ENCODE measurements at regions not wholly inside any gene's neighbourhood (a gene's known extent, or its start where the extent isn't known, plus 50 kb on each side); places are given as distances from the start of the nearest gene placed in this dataset.

- Histone ChIP-seq H3K4me1 (ENCODE audit: low read length) (no peaks in the 10 kb centered on the region), H4K20me1 (ENCODE audit: insufficient read depth, low read length) (no peaks in the 10 kb centered on the region), H3K27me3 (replicated peaks; ENCODE audit: insufficient read depth, low read length) (no peaks in the 10 kb centered on the region), H3K9ac (ENCODE audit: low read length) (no peak overlapping the region), H3F3A (ENCODE audit: insufficient read depth, low read length) (no peaks in the 10 kb centered on the region), H3K9me3 (replicated peaks; ENCODE audit: insufficient read depth, low read length) (no peaks in the 10 kb centered on the region), H3K9me2 (replicated peaks; ENCODE audit: insufficient read depth, low read length) (no peaks in the 10 kb centered on the region), H3K36me3 (replicated peaks; ENCODE audit: insufficient read depth, low read length) (no peaks in the 10 kb centered on the region), H3K27ac (ENCODE audit: low read length) (no peak overlapping the region), H3K79me2 (ENCODE audit: low read length) (no peaks in the 10 kb centered on the region), H2AFZ (ENCODE audit: low read length) (no peak overlapping the region), H3K4me3 (ENCODE audit: low read length) (no peak overlapping the region), H3K4me2 (ENCODE audit: low read depth, low read length) (no peak overlapping the region)
- no peak for TF ChIP-seq CTCF (IDR thresholded peaks at IDR 0.05; ENCODE audit: low read length)
- TF ChIP-seq EZH2phosphoT487 (IDR thresholded peaks at IDR 0.05; ENCODE audit: low read length): no peak
- no peak for TF ChIP-seq EZH2 (optimal IDR thresholded peaks at IDR 0.05; ENCODE audit: low read depth, low read length)
- DNase-seq: no peak
Observed at GRCh38 chr1:222105393-222105737, 363.5 kb upstream of the DUSP10 start.

- no peak overlapping the region for H3K27ac ChIP-seq (ENCODE audit: low read length)
- H3K9me3 ChIP-seq (replicated peaks; ENCODE audit: insufficient read depth, low read length): no peaks in the 10 kb centered on the region
- H3K27me3 ChIP-seq (replicated peaks; ENCODE audit: insufficient read depth, low read length): no peaks in the 10 kb centered on the region
- no peaks in the 10 kb centered on the region for H4K20me1 ChIP-seq (ENCODE audit: insufficient read depth, low read length)
- no peak overlapping the region for H3K9ac ChIP-seq (ENCODE audit: low read length)
- H3K79me2 ChIP-seq (ENCODE audit: low read length): no peaks in the 10 kb centered on the region
- no peaks in the 10 kb centered on the region for H3F3A ChIP-seq (ENCODE audit: insufficient read depth, low read length)
- TF ChIP-seq EZH2phosphoT487 (IDR thresholded peaks at IDR 0.05; ENCODE audit: low read length): no peak
- TF ChIP-seq CTCF (IDR thresholded peaks at IDR 0.05; ENCODE audit: low read length): no peak
- no peak for TF ChIP-seq EZH2 (optimal IDR thresholded peaks at IDR 0.05; ENCODE audit: low read depth, low read length)
- H3K4me3 ChIP-seq (ENCODE audit: low read length): no peak overlapping the region
- no peak for DNase-seq
- H3K4me2 ChIP-seq (ENCODE audit: low read depth, low read length): no peak overlapping the region
- no peak overlapping the region for H2AFZ ChIP-seq (ENCODE audit: low read length)
- H3K9me2 ChIP-seq (replicated peaks; ENCODE audit: insufficient read depth, low read length): no peaks in the 10 kb centered on the region
- no peaks in the 10 kb centered on the region for H3K36me3 ChIP-seq (replicated peaks; ENCODE audit: insufficient read depth, low read length)
- H3K4me1 ChIP-seq (ENCODE audit: low read length): no peaks in the 10 kb centered on the region
Observed at GRCh38 chr1:222104694-222105392, 363.0 kb upstream of the DUSP10 start.

- Histone ChIP-seq H2AFZ (ENCODE audit: low read length) (no peak overlapping the region), H3K9me3 (replicated peaks; ENCODE audit: insufficient read depth, low read length) (no peaks in the 10 kb centered on the region), H4K20me1 (ENCODE audit: insufficient read depth, low read length) (no peaks in the 10 kb centered on the region), H3F3A (ENCODE audit: insufficient read depth, low read length) (no peaks in the 10 kb centered on the region), H3K27me3 (replicated peaks; ENCODE audit: insufficient read depth, low read length) (no peaks in the 10 kb centered on the region), H3K79me2 (ENCODE audit: low read length) (no peaks in the 10 kb centered on the region), H3K9me2 (replicated peaks; ENCODE audit: insufficient read depth, low read length) (no peaks in the 10 kb centered on the region), H3K4me1 (ENCODE audit: low read length) (no peaks in the 10 kb centered on the region), H3K4me2 (ENCODE audit: low read depth, low read length) (no peak overlapping the region), H3K9ac (ENCODE audit: low read length) (no peak overlapping the region), H3K36me3 (replicated peaks; ENCODE audit: insufficient read depth, low read length) (no peaks in the 10 kb centered on the region), H3K4me3 (ENCODE audit: low read length) (no peak overlapping the region), H3K27ac (ENCODE audit: low read length) (no peak overlapping the region)
- TF ChIP-seq EZH2phosphoT487 (IDR thresholded peaks at IDR 0.05; ENCODE audit: low read length) (no peak), EZH2 (optimal IDR thresholded peaks at IDR 0.05; ENCODE audit: low read depth, low read length) (no peak), CTCF (IDR thresholded peaks at IDR 0.05; ENCODE audit: low read length) (no peak)
- no peak for DNase-seq
Observed at GRCh38 chr1:222104097-222104496, 362.2 kb upstream of the DUSP10 start.
